Large intestine (tissue), 3 donors: ENCODE measurements at regions not wholly inside any gene's neighbourhood (a gene's known extent, or its start where the extent isn't known, plus 50 kb on each side); places are given as distances from the start of the nearest gene placed in this dataset.

Source experiments
- DNase-seq, 2 donors: peaks; one replicate each; pipeline versions ENCODE4 v3.0.0 to v3.0.0-alpha.2; 2013
- H3K27ac ChIP-seq: one replicate; pipeline ENCODE4 v1.5.1; 2013; ENCODE audit warnings: low read length
- H3K27me3 ChIP-seq: 2 replicates; pipeline ENCODE4 v1.6.1; 2013; ENCODE audit warnings: low read length; ENCODE audit not compliant: control insufficient read depth, insufficient read depth
- H3K36me3 ChIP-seq: 2 replicates; pipeline ENCODE4 v1.6.1; 2013; ENCODE audit warnings: low read length; ENCODE audit not compliant: control insufficient read depth, insufficient read depth
- H3K4me1 ChIP-seq: one replicate; pipeline ENCODE4 v1.6.1; 2013; ENCODE audit warnings: low read length; ENCODE audit not compliant: control insufficient read depth, insufficient read depth
- H3K4me3 ChIP-seq: one replicate; pipeline ENCODE4 v1.5.1; 2013; ENCODE audit warnings: low read length
- H3K9me3 ChIP-seq: one replicate; pipeline ENCODE4 v1.6.1; 2013; ENCODE audit warnings: mild to moderate bottlenecking, low read depth, low read length, moderate library complexity; ENCODE audit not compliant: control insufficient read depth
- WGBS: methylation state at CpG from one replicate; pipeline ENCODE4 v1.1.5; 2013; ENCODE audit warnings: low lambda C conversion rate; ENCODE audit not compliant: insufficient coverage; 5-methylcytosine and 5-hydroxymethylcytosine counted together

GRCh38 chr4:148575577-148575976 lies 133.4 kb upstream of the NR3C2 start:
- Histone ChIP-seq H3K27me3 (no peaks in the 10 kb centered on the region), H3K9me3 (no peaks in the 10 kb centered on the region), H3K36me3 (no peaks in the 10 kb centered on the region), H3K4me3 (no peak overlapping the region), H3K4me1 (no peaks in the 10 kb centered on the region), H3K27ac (no peak overlapping the region)
- DNase-seq: no peak
- no CpG with 5 or more reads among the region's 2 CpGs for WGBS

GRCh38 chr4:148574911-148575310 lies 132.7 kb upstream of the NR3C2 start:
- Histone ChIP-seq H3K27ac (no peak overlapping the region), H3K4me3 (no peak overlapping the region), H3K9me3 (no peaks in the 10 kb centered on the region), H3K4me1 (no peaks in the 10 kb centered on the region), H3K36me3 (no peaks in the 10 kb centered on the region), H3K27me3 (no peaks in the 10 kb centered on the region)
- DNase-seq: no peak
- WGBS: 100% methylated on average over 3 of the region's 6 CpGs

- Histone ChIP-seq H3K27me3 (no peaks in the 10 kb centered on the region), H3K36me3 (no peaks in the 10 kb centered on the region), H3K27ac (no peak overlapping the region), H3K4me3 (no peak overlapping the region), H3K4me1 (no peaks in the 10 kb centered on the region), H3K9me3 (no peaks in the 10 kb centered on the region)
- DNase-seq: no peak
- WGBS: 0% methylated on average over 1 of the region's 3 CpGs
These were observed 132.3 kb upstream of the NR3C2 start for GRCh38 chr4:148574502-148574901.

- WGBS: 95% methylated on average over 3 of the region's 4 CpGs
- no peak overlapping the region for H3K27ac ChIP-seq
These were observed 131.9 kb upstream of the NR3C2 start for GRCh38 chr4:148574066-148574465.

GRCh38 chr4:148573296-148573695 lies 131.1 kb upstream of the NR3C2 start:
- Histone ChIP-seq H3K4me3 (no peak overlapping the region), H3K36me3 (no peaks in the 10 kb centered on the region), H3K4me1 (no peaks in the 10 kb centered on the region), H3K27ac (no peak overlapping the region), H3K9me3 (no peaks in the 10 kb centered on the region), H3K27me3 (no peaks in the 10 kb centered on the region)
- WGBS: no CpG with 5 or more reads among the region's 3 CpGs
- DNase-seq: no peak

More at GRCh38 chr4:148574066-148574465, 131.9 kb upstream of the NR3C2 start:
- H3K4me1 ChIP-seq: no peaks in the 10 kb centered on the region
- H3K27me3 ChIP-seq: no peaks in the 10 kb centered on the region
- no peaks in the 10 kb centered on the region for H3K9me3 ChIP-seq
- no peak for DNase-seq
- no peak overlapping the region for H3K4me3 ChIP-seq
- H3K36me3 ChIP-seq: no peaks in the 10 kb centered on the region

GRCh38 chr4:148565801-148566200 lies 123.6 kb upstream of the NR3C2 start:
- H3K27ac ChIP-seq: no peak overlapping the region
- no peaks in the 10 kb centered on the region for H3K9me3 ChIP-seq
- no peak overlapping the region for H3K4me3 ChIP-seq
- no peaks in the 10 kb centered on the region for H3K4me1 ChIP-seq
- no peak for DNase-seq
- H3K27me3 ChIP-seq: no peaks in the 10 kb centered on the region
- no peaks in the 10 kb centered on the region for H3K36me3 ChIP-seq

GRCh38 chr4:148563684-148564083 lies 121.5 kb upstream of the NR3C2 start:
- no peak for DNase-seq
- 100% methylated on average over 1 of the region's 3 CpGs for WGBS
- Histone ChIP-seq H3K9me3 (no peaks in the 10 kb centered on the region), H3K4me3 (no peak overlapping the region), H3K27me3 (no peaks in the 10 kb centered on the region), H3K36me3 (no peaks in the 10 kb centered on the region), H3K27ac (no peak overlapping the region), H3K4me1 (no peaks in the 10 kb centered on the region)

GRCh38 chr4:148561467-148561866 lies 119.3 kb upstream of the NR3C2 start:
- Histone ChIP-seq H3K27ac (no peak overlapping the region), H3K27me3 (no peaks in the 10 kb centered on the region), H3K9me3 (no peaks in the 10 kb centered on the region), H3K4me1 (no peaks in the 10 kb centered on the region), H3K4me3 (no peak overlapping the region), H3K36me3 (no peaks in the 10 kb centered on the region)
- no CpG with 5 or more reads among the region's 1 CpG for WGBS
- no peak for DNase-seq

- Histone ChIP-seq H3K36me3 (no peaks in the 10 kb centered on the region), H3K4me3 (no peak overlapping the region), H3K27me3 (no peaks in the 10 kb centered on the region), H3K4me1 (no peaks in the 10 kb centered on the region), H3K27ac (no peak overlapping the region), H3K9me3 (no peaks in the 10 kb centered on the region)
- no peak for DNase-seq
- 87% methylated on average over 2 of the region's 3 CpGs for WGBS
These were observed 115.6 kb upstream of the NR3C2 start for GRCh38 chr4:148557793-148558192.

GRCh38 chr4:148550788-148551187 lies 108.6 kb upstream of the NR3C2 start:
- Histone ChIP-seq H3K27ac (no peak overlapping the region), H3K4me3 (no peak overlapping the region), H3K36me3 (no peaks in the 10 kb centered on the region), H3K9me3 (no peaks in the 10 kb centered on the region), H3K27me3 (no peaks in the 10 kb centered on the region), H3K4me1 (no peaks in the 10 kb centered on the region)
- no peak for DNase-seq
- no CpG with 5 or more reads among the region's 1 CpG for WGBS

- no peak for DNase-seq
- Histone ChIP-seq H3K27me3 (no peaks in the 10 kb centered on the region), H3K4me1 (peaks cover 3% of the 10 kb centered on the region), H3K4me3 (no peak overlapping the region), H3K9me3 (no peaks in the 10 kb centered on the region), H3K27ac (no peak overlapping the region), H3K36me3 (no peaks in the 10 kb centered on the region)
- WGBS: 92% methylated on average over 2 of the region's 4 CpGs
These were observed 100.9 kb upstream of the NR3C2 start for GRCh38 chr4:148542922-148543623.
